ENCODE measurements at regions not wholly inside any gene's neighbourhood (a gene's known extent, or its start where the extent isn't known, plus 50 kb on each side); places are given as distances from the start of the nearest gene placed in this dataset.

DNA sequence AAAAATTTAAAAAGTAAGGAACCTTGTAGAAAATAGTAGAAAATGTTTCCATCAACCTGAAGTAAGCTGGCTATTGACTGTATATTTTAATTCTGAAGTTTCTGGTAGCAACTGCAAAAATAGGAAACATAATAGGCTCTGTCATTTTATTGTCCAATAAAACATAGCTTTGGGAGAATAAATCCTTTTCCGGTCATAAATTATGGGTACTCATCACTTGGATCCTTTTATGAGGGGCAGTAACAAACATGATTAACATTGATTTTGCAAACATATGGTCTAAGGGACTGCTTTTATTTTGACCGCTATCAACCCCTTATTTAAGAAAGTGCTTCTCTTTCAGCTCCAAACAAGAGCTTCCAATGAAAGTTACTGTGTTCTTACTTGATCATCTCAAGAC is 495.9 kb upstream of the ANKRD30A start:
- no peaks in the 10 kb centered on the region for H3K4me1 ChIP-seq (ENCODE audit: control insufficient read depth in 5 of 5, insufficient read depth in 5 of 5, low read length in 5 of 5)
- no peak overlapping the region for H3K9ac ChIP-seq (ENCODE audit: low read length in 5 of 5)

GRCh38 chr10:36624551-36625100 is 500.8 kb upstream of the ANKRD30A start:
- Histone ChIP-seq H3K9ac (ENCODE audit: low read length in 5 of 5) (no peak overlapping the region), H3K27ac (ENCODE audit: low read depth, low read length) (no peak overlapping the region), H3K36me3 (ENCODE audit: control insufficient read depth in 5 of 5, insufficient read depth in 5 of 5, low read length in 5 of 5) (no peaks in the 10 kb centered on the region), H3K4me1 (ENCODE audit: control insufficient read depth in 5 of 5, insufficient read depth in 5 of 5, low read length in 5 of 5) (no peaks in the 10 kb centered on the region), H3K4me3 (ENCODE audit: low read depth in 1 of 5, low read length in 5 of 5) (no peak overlapping the region), H3K27me3 (ENCODE audit: control insufficient read depth in 5 of 5, insufficient read depth in 4 of 5, low read length in 5 of 5) (no peaks in the 10 kb centered on the region), H3K9me3 (ENCODE audit: control insufficient read depth in 5 of 5, low read length in 5 of 5) (peaks cover 0 to 8% (median 0%) of the 10 kb centered on the region in 5 donors)

More for the DNA sequence above, 495.9 kb upstream of the ANKRD30A start:
- Histone ChIP-seq H3K27ac (ENCODE audit: low read depth, low read length) (no peak overlapping the region), H3K9me3 (ENCODE audit: control insufficient read depth in 5 of 5, low read length in 5 of 5) (no peaks in the 10 kb centered on the region), H3K4me3 (ENCODE audit: low read depth in 1 of 5, low read length in 5 of 5) (no peak overlapping the region), H3K36me3 (ENCODE audit: control insufficient read depth in 5 of 5, insufficient read depth in 5 of 5, low read length in 5 of 5) (no peaks in the 10 kb centered on the region), H3K27me3 (ENCODE audit: control insufficient read depth in 5 of 5, insufficient read depth in 4 of 5, low read length in 5 of 5) (no peaks in the 10 kb centered on the region)

DNA sequence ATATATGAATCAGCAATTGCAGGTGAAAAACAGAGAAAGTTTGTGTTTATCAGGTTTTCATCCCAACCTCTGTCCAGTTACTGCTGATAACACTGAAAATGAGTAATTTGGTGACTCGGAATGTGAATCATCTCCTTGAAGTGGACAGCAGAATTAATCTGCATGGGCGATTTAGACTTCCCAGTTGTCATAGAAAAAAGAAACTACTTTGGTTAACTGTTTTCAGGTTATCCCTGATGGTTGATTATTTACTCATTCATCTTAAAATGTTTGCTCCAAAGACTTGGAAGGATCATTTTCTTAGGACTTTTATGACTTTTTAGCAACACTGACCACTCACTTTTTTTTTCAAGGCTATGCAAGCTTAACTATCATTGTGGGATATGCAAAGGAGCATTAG is 504.1 kb upstream of the ANKRD30A start:
- peaks cover 0 to 8% (median 0%) of the 10 kb centered on the region in 5 donors for H3K9me3 ChIP-seq (ENCODE audit: control insufficient read depth in 5 of 5, low read length in 5 of 5)
- no peaks in the 10 kb centered on the region for H3K36me3 ChIP-seq (ENCODE audit: control insufficient read depth in 5 of 5, insufficient read depth in 5 of 5, low read length in 5 of 5)
- H3K4me3 ChIP-seq (ENCODE audit: low read depth in 1 of 5, low read length in 5 of 5), result no peak overlapping the region
- H3K27ac ChIP-seq (ENCODE audit: low read depth, low read length), result no peak overlapping the region
- H3K27me3 ChIP-seq (ENCODE audit: control insufficient read depth in 5 of 5, insufficient read depth in 4 of 5, low read length in 5 of 5), result no peaks in the 10 kb centered on the region
- no peaks in the 10 kb centered on the region for H3K4me1 ChIP-seq (ENCODE audit: control insufficient read depth in 5 of 5, insufficient read depth in 5 of 5, low read length in 5 of 5)
- no peak overlapping the region for H3K9ac ChIP-seq (ENCODE audit: low read length in 5 of 5)

DNA sequence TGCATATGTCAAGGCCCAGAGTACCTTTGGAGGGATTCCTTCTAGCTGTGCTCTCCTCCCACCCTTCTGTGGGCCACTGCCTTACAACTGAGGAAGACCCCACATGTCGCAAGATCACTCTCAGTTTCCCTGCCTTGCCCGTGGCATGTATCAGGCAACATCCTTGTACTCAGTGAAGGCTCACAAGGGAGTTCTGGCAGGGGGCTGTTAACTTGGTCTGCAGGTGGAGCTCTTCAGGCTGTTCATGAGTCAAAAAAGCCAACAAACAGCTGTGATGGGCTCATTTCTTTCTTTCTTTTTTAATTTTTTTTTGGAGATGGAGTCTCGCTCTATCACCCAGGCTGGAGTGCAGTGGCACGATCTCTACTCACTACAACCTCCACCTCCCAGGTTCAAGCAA is 513.0 kb upstream of the ANKRD30A start:
- Histone ChIP-seq H3K9ac (ENCODE audit: low read length in 5 of 5) (no peak overlapping the region), H3K36me3 (ENCODE audit: control insufficient read depth in 5 of 5, insufficient read depth in 5 of 5, low read length in 5 of 5) (no peaks in the 10 kb centered on the region), H3K4me1 (ENCODE audit: control insufficient read depth in 5 of 5, insufficient read depth in 5 of 5, low read length in 5 of 5) (no peaks in the 10 kb centered on the region), H3K27me3 (ENCODE audit: control insufficient read depth in 5 of 5, insufficient read depth in 4 of 5, low read length in 5 of 5) (no peaks in the 10 kb centered on the region), H3K4me3 (ENCODE audit: low read depth in 1 of 5, low read length in 5 of 5) (no peak overlapping the region), H3K27ac (ENCODE audit: low read depth, low read length) (no peak overlapping the region), H3K9me3 (ENCODE audit: control insufficient read depth in 5 of 5, low read length in 5 of 5) (no peaks in the 10 kb centered on the region)

DNA sequence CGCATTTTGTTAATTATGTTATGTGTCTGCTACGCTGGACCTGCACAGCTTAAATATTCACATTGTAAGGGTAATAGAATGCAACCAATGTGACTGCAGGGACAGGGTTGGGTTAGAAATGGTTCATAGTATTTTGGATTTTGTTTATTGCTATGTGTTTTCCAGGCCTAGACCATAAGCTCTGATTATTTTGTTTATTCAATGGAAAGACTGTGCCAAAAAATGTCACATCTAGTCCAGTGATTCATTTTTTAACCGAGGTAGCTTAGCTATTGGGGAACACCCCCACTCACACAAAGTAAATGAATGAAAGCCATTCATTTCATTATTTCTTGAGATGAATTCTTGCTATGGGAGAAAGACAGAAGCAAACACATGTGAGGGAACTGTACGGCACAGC is 516.5 kb upstream of the ANKRD30A start:
- Histone ChIP-seq H3K36me3 (ENCODE audit: control insufficient read depth in 5 of 5, insufficient read depth in 5 of 5, low read length in 5 of 5) (no peaks in the 10 kb centered on the region), H3K9me3 (ENCODE audit: control insufficient read depth in 5 of 5, low read length in 5 of 5) (no peaks in the 10 kb centered on the region), H3K4me1 (ENCODE audit: control insufficient read depth in 5 of 5, insufficient read depth in 5 of 5, low read length in 5 of 5) (no peaks in the 10 kb centered on the region), H3K27ac (ENCODE audit: low read depth, low read length) (no peak overlapping the region), H3K27me3 (ENCODE audit: control insufficient read depth in 5 of 5, insufficient read depth in 4 of 5, low read length in 5 of 5) (no peaks in the 10 kb centered on the region), H3K4me3 (ENCODE audit: low read depth in 1 of 5, low read length in 5 of 5) (no peak overlapping the region), H3K9ac (ENCODE audit: low read length in 5 of 5) (no peak overlapping the region)

DNA sequence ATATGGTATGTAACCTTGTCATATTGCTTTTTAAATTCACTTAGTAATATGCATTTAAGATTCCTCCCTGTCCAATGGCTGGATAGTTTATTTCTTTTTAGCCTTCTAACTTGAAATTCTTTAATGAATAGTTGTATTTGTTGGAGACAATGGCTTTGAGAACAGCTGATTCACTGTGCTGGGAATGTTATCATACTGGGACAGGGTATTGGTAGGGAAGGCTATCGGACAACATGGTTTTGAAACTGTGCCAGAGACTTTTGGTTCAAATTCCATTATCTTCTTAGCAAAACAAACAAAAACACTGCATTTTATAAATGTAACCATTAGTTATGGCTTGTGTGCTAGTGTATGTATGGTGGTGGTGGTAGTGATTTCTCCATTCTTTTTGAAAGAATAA is 517.1 kb upstream of the ANKRD30A start:
- H3K4me1 ChIP-seq (ENCODE audit: control insufficient read depth in 5 of 5, insufficient read depth in 5 of 5, low read length in 5 of 5), result no peaks in the 10 kb centered on the region
- H3K4me3 ChIP-seq (ENCODE audit: low read depth in 1 of 5, low read length in 5 of 5), result no peak overlapping the region
- H3K36me3 ChIP-seq (ENCODE audit: control insufficient read depth in 5 of 5, insufficient read depth in 5 of 5, low read length in 5 of 5), result no peaks in the 10 kb centered on the region
- H3K27ac ChIP-seq (ENCODE audit: low read depth, low read length), result no peak overlapping the region
- H3K9me3 ChIP-seq (ENCODE audit: control insufficient read depth in 5 of 5, low read length in 5 of 5), result no peaks in the 10 kb centered on the region
- no peak overlapping the region for H3K9ac ChIP-seq (ENCODE audit: low read length in 5 of 5)
- no peaks in the 10 kb centered on the region for H3K27me3 ChIP-seq (ENCODE audit: control insufficient read depth in 5 of 5, insufficient read depth in 4 of 5, low read length in 5 of 5)

DNA sequence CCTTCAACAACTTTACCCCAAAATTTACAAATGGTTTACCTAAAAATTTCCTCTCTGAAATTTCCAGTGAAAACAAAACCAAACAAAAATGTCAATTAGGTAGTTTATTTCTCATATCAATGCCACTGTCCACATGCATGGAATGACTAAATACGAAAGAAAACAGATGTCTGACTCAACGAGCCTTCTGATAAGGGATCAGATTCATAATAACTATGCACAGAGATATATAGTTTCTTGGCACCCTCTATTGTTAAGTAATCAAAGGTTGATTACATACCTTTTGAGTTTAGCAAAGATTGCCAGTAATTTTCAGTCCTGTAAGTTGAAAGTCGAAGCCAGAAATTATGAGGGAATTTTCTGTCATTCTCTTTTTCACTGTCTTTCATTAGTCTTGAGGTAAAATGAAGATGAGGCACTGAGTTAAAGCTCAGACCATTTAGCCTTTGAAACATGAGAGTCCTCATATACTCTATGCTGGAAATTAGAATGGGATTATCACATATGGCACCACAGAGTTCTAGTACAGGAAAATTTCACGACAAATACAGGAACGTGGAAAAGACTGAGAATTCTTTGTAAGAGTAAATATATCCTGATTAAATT is 519.1 kb upstream of the ANKRD30A start:
- Histone ChIP-seq H3K9me3 (ENCODE audit: control insufficient read depth in 5 of 5, low read length in 5 of 5) (no peaks in the 10 kb centered on the region), H3K4me1 (ENCODE audit: control insufficient read depth in 5 of 5, insufficient read depth in 5 of 5, low read length in 5 of 5) (no peaks in the 10 kb centered on the region), H3K27ac (ENCODE audit: low read depth, low read length) (no peak overlapping the region), H3K27me3 (ENCODE audit: control insufficient read depth in 5 of 5, insufficient read depth in 4 of 5, low read length in 5 of 5) (no peaks in the 10 kb centered on the region), H3K9ac (ENCODE audit: low read length in 5 of 5) (no peak overlapping the region), H3K36me3 (ENCODE audit: control insufficient read depth in 5 of 5, insufficient read depth in 5 of 5, low read length in 5 of 5) (no peaks in the 10 kb centered on the region), H3K4me3 (ENCODE audit: low read depth in 1 of 5, low read length in 5 of 5) (no peak overlapping the region)

- Histone ChIP-seq H3K27me3 (ENCODE audit: control insufficient read depth in 5 of 5, insufficient read depth in 4 of 5, low read length in 5 of 5) (no peaks in the 10 kb centered on the region), H3K4me1 (ENCODE audit: control insufficient read depth in 5 of 5, insufficient read depth in 5 of 5, low read length in 5 of 5) (no peaks in the 10 kb centered on the region), H3K9me3 (ENCODE audit: control insufficient read depth in 5 of 5, low read length in 5 of 5) (no peaks in the 10 kb centered on the region), H3K36me3 (ENCODE audit: control insufficient read depth in 5 of 5, insufficient read depth in 5 of 5, low read length in 5 of 5) (no peaks in the 10 kb centered on the region), H3K27ac (ENCODE audit: low read depth, low read length) (no peak overlapping the region), H3K9ac (ENCODE audit: low read length in 5 of 5) (no peak overlapping the region), H3K4me3 (ENCODE audit: low read depth in 1 of 5, low read length in 5 of 5) (no peak overlapping the region)
Observed at GRCh38 chr10:36604316-36604715, 521.1 kb upstream of the ANKRD30A start.

DNA sequence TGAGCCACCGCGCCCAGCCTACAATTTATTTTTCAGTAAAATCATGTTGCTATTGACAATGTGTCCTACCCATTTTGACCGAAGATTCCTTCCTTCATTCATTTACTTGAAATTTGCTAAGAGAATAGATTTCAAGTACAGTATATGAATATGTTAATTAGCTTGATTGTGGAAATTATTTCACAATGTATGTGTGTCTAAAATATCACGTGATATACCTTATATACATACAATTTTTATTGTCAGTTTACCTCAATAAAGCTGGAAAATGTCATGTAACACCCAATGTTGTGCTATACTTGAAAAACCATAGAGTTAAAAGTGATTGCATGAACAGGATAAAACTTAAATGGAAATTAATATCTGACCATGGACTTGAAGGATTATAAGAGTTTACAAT is 521.7 kb upstream of the ANKRD30A start:
- H3K27ac ChIP-seq (ENCODE audit: low read depth, low read length), result no peak overlapping the region
- H3K9ac ChIP-seq (ENCODE audit: low read length in 5 of 5), result no peak overlapping the region
- no peak overlapping the region for H3K4me3 ChIP-seq (ENCODE audit: low read depth in 1 of 5, low read length in 5 of 5)
- H3K36me3 ChIP-seq (ENCODE audit: control insufficient read depth in 5 of 5, insufficient read depth in 5 of 5, low read length in 5 of 5), result no peaks in the 10 kb centered on the region
- H3K9me3 ChIP-seq (ENCODE audit: control insufficient read depth in 5 of 5, low read length in 5 of 5), result no peaks in the 10 kb centered on the region
- no peaks in the 10 kb centered on the region for H3K4me1 ChIP-seq (ENCODE audit: control insufficient read depth in 5 of 5, insufficient read depth in 5 of 5, low read length in 5 of 5)
- no peaks in the 10 kb centered on the region for H3K27me3 ChIP-seq (ENCODE audit: control insufficient read depth in 5 of 5, insufficient read depth in 4 of 5, low read length in 5 of 5)

DNA sequence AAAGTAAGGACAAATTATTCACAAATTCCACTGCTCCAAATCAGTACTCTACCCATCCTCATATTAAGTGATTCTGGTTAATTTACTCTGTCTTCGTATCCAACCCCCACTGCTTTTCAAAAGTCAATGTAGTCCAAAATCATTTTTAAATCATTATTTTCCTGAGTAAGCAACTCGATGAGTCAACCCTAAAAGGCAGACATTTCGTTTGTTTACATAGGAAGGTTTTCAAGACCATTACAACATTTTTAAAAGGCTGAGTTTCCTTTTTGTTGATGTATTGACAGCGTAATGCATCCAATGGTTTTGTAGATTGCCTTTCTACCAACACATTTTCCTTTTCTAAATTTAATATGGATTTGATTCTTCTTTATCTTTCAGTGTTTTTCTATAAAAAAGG is 523.0 kb upstream of the ANKRD30A start:
- no peaks in the 10 kb centered on the region for H3K27me3 ChIP-seq (ENCODE audit: control insufficient read depth in 5 of 5, insufficient read depth in 4 of 5, low read length in 5 of 5)
- H3K36me3 ChIP-seq (ENCODE audit: control insufficient read depth in 5 of 5, insufficient read depth in 5 of 5, low read length in 5 of 5), result no peaks in the 10 kb centered on the region
- no peak overlapping the region for H3K27ac ChIP-seq (ENCODE audit: low read depth, low read length)
- H3K4me1 ChIP-seq (ENCODE audit: control insufficient read depth in 5 of 5, insufficient read depth in 5 of 5, low read length in 5 of 5), result no peaks in the 10 kb centered on the region
- H3K9ac ChIP-seq (ENCODE audit: low read length in 5 of 5), result no peak overlapping the region
- H3K4me3 ChIP-seq (ENCODE audit: low read depth in 1 of 5, low read length in 5 of 5), result no peak overlapping the region
- no peaks in the 10 kb centered on the region for H3K9me3 ChIP-seq (ENCODE audit: control insufficient read depth in 5 of 5, low read length in 5 of 5)

Data from subcutaneous abdominal adipose tissue (tissue), 5 donors.